ENCODE measurements at regions not wholly inside any gene's neighbourhood (a gene's known extent, or its start where the extent isn't known, plus 50 kb on each side); places are given as distances from the start of the nearest gene placed in this dataset.

GRCh38 chr18:43559507-43559906, 282.2 kb upstream of the SYT4 start:
- DNase-seq, result no peak
- peaks cover 7% of the 10 kb centered on the region for H3K9me3 ChIP-seq (replicated peaks; ENCODE audit: control insufficient read depth, low read depth, low read length)
- H3K36me3 ChIP-seq (ENCODE audit: control insufficient read depth, insufficient read depth, low read length), result no peaks in the 10 kb centered on the region
- no peak overlapping the region for H3K27ac ChIP-seq (ENCODE audit: low read length)
- no peaks in the 10 kb centered on the region for H3K4me1 ChIP-seq (ENCODE audit: control insufficient read depth, insufficient read depth, low read length)
- 80% methylated on average over 3 of the region's 3 CpGs for WGBS (ENCODE audit: insufficient coverage)
- no peaks in the 10 kb centered on the region for H3K27me3 ChIP-seq (ENCODE audit: control insufficient read depth, insufficient read depth, low read length)
- no peak overlapping the region for H3K4me3 ChIP-seq (ENCODE audit: low read length)

GRCh38 chr18:43563780-43564179, 286.5 kb upstream of the SYT4 start:
- no peak overlapping the region for H3K4me3 ChIP-seq (ENCODE audit: low read length)
- DNase-seq, result peak; percentile 39
- no peaks in the 10 kb centered on the region for H3K4me1 ChIP-seq (ENCODE audit: control insufficient read depth, insufficient read depth, low read length)
- H3K9me3 ChIP-seq (replicated peaks; ENCODE audit: control insufficient read depth, low read depth, low read length), result no peaks in the 10 kb centered on the region
- no peak overlapping the region for H3K27ac ChIP-seq (ENCODE audit: low read length)
- H3K27me3 ChIP-seq (ENCODE audit: control insufficient read depth, insufficient read depth, low read length), result no peaks in the 10 kb centered on the region
- no peaks in the 10 kb centered on the region for H3K36me3 ChIP-seq (ENCODE audit: control insufficient read depth, insufficient read depth, low read length)
- 0% methylated on average over 1 of the region's 3 CpGs for WGBS (ENCODE audit: insufficient coverage)

GRCh38 chr18:43570593-43570992, 293.3 kb upstream of the SYT4 start:
- no peaks in the 10 kb centered on the region for H3K27me3 ChIP-seq (ENCODE audit: control insufficient read depth, insufficient read depth, low read length)
- DNase-seq, result no peak

GRCh38 chr18:43571078-43571689, 293.9 kb upstream of the SYT4 start:
- Histone ChIP-seq H3K9me3 (replicated peaks; ENCODE audit: control insufficient read depth, low read depth, low read length) (no peaks in the 10 kb centered on the region), H3K36me3 (ENCODE audit: control insufficient read depth, insufficient read depth, low read length) (no peaks in the 10 kb centered on the region), H3K4me1 (ENCODE audit: control insufficient read depth, insufficient read depth, low read length) (no peaks in the 10 kb centered on the region), H3K4me3 (ENCODE audit: low read length) (no peak overlapping the region), H3K27me3 (ENCODE audit: control insufficient read depth, insufficient read depth, low read length) (no peaks in the 10 kb centered on the region), H3K27ac (ENCODE audit: low read length) (no peak overlapping the region)
- DNase-seq, result peak; percentile 77
- no CpG with 5 or more reads among the region's 4 CpGs for WGBS (ENCODE audit: insufficient coverage)

More at GRCh38 chr18:43570593-43570992, 293.3 kb upstream of the SYT4 start:
- Histone ChIP-seq H3K9me3 (replicated peaks; ENCODE audit: control insufficient read depth, low read depth, low read length) (no peaks in the 10 kb centered on the region), H3K36me3 (ENCODE audit: control insufficient read depth, insufficient read depth, low read length) (no peaks in the 10 kb centered on the region), H3K4me1 (ENCODE audit: control insufficient read depth, insufficient read depth, low read length) (no peaks in the 10 kb centered on the region), H3K4me3 (ENCODE audit: low read length) (no peak overlapping the region), H3K27ac (ENCODE audit: low read length) (no peak overlapping the region)
- WGBS (ENCODE audit: insufficient coverage), result 91% methylated on average over 4 of the region's 4 CpGs

- Histone ChIP-seq H3K4me1 (ENCODE audit: control insufficient read depth, insufficient read depth, low read length) (no peaks in the 10 kb centered on the region), H3K36me3 (ENCODE audit: control insufficient read depth, insufficient read depth, low read length) (no peaks in the 10 kb centered on the region), H3K27me3 (ENCODE audit: control insufficient read depth, insufficient read depth, low read length) (no peaks in the 10 kb centered on the region), H3K4me3 (ENCODE audit: low read length) (no peak overlapping the region), H3K27ac (ENCODE audit: low read length) (no peak overlapping the region), H3K9me3 (replicated peaks; ENCODE audit: control insufficient read depth, low read depth, low read length) (no peaks in the 10 kb centered on the region)
- no CpG with 5 or more reads among the region's 2 CpGs for WGBS (ENCODE audit: insufficient coverage)
- no peak for DNase-seq
Measured at GRCh38 chr18:43572163-43572562, 294.9 kb upstream of the SYT4 start.

GRCh38 chr18:43574974-43575373, 297.7 kb upstream of the SYT4 start:
- Histone ChIP-seq H3K36me3 (ENCODE audit: control insufficient read depth, insufficient read depth, low read length) (no peaks in the 10 kb centered on the region), H3K4me1 (ENCODE audit: control insufficient read depth, insufficient read depth, low read length) (peaks cover 4% of the 10 kb centered on the region), H3K27me3 (ENCODE audit: control insufficient read depth, insufficient read depth, low read length) (no peaks in the 10 kb centered on the region), H3K9me3 (replicated peaks; ENCODE audit: control insufficient read depth, low read depth, low read length) (no peaks in the 10 kb centered on the region), H3K4me3 (ENCODE audit: low read length) (no peak overlapping the region), H3K27ac (ENCODE audit: low read length) (no peak overlapping the region)
- WGBS (ENCODE audit: insufficient coverage), result no CpG with 5 or more reads among the region's 3 CpGs
- DNase-seq, result no peak

- H3K36me3 ChIP-seq (ENCODE audit: control insufficient read depth, insufficient read depth, low read length), result no peaks in the 10 kb centered on the region
- H3K27ac ChIP-seq (ENCODE audit: low read length), result no peak overlapping the region
- WGBS (ENCODE audit: insufficient coverage), result no CpG with 5 or more reads among the region's 1 CpG
- peaks cover 4% of the 10 kb centered on the region for H3K4me1 ChIP-seq (ENCODE audit: control insufficient read depth, insufficient read depth, low read length)
- no peak for DNase-seq
- H3K4me3 ChIP-seq (ENCODE audit: low read length), result no peak overlapping the region
- H3K9me3 ChIP-seq (replicated peaks; ENCODE audit: control insufficient read depth, low read depth, low read length), result no peaks in the 10 kb centered on the region
- no peaks in the 10 kb centered on the region for H3K27me3 ChIP-seq (ENCODE audit: control insufficient read depth, insufficient read depth, low read length)
Measured at GRCh38 chr18:43578211-43578610, 300.9 kb upstream of the SYT4 start.

- WGBS (ENCODE audit: insufficient coverage), result 5% methylated on average over 3 of the region's 4 CpGs
- Histone ChIP-seq H3K27me3 (ENCODE audit: control insufficient read depth, insufficient read depth, low read length) (no peaks in the 10 kb centered on the region), H3K36me3 (ENCODE audit: control insufficient read depth, insufficient read depth, low read length) (no peaks in the 10 kb centered on the region), H3K4me3 (ENCODE audit: low read length) (no peak overlapping the region), H3K4me1 (ENCODE audit: control insufficient read depth, insufficient read depth, low read length) (peaks cover 4% of the 10 kb centered on the region), H3K27ac (ENCODE audit: low read length) (no peak overlapping the region), H3K9me3 (replicated peaks; ENCODE audit: control insufficient read depth, low read depth, low read length) (no peaks in the 10 kb centered on the region)
- peak; percentile 66 for DNase-seq
Measured at GRCh38 chr18:43578706-43579105, 301.4 kb upstream of the SYT4 start.

GRCh38 chr18:43581936-43582519, 304.7 kb upstream of the SYT4 start:
- Histone ChIP-seq H3K4me1 (ENCODE audit: control insufficient read depth, insufficient read depth, low read length) (peaks cover 4% of the 10 kb centered on the region), H3K36me3 (ENCODE audit: control insufficient read depth, insufficient read depth, low read length) (no peaks in the 10 kb centered on the region), H3K9me3 (replicated peaks; ENCODE audit: control insufficient read depth, low read depth, low read length) (no peaks in the 10 kb centered on the region), H3K4me3 (ENCODE audit: low read length) (no peak overlapping the region), H3K27ac (ENCODE audit: low read length) (no peak overlapping the region), H3K27me3 (ENCODE audit: control insufficient read depth, insufficient read depth, low read length) (no peaks in the 10 kb centered on the region)
- DNase-seq, result no peak
- WGBS (ENCODE audit: insufficient coverage), result no CpG with 5 or more reads among the region's 2 CpGs

- H3K4me3 ChIP-seq (ENCODE audit: low read length), result no peak overlapping the region
- no peaks in the 10 kb centered on the region for H3K27me3 ChIP-seq (ENCODE audit: control insufficient read depth, insufficient read depth, low read length)
- peak; percentile 69 for DNase-seq
- WGBS (ENCODE audit: insufficient coverage), result no CpG with 5 or more reads among the region's 1 CpG
- H3K9me3 ChIP-seq (replicated peaks; ENCODE audit: control insufficient read depth, low read depth, low read length), result no peaks in the 10 kb centered on the region
- no peak overlapping the region for H3K27ac ChIP-seq (ENCODE audit: low read length)
- H3K36me3 ChIP-seq (ENCODE audit: control insufficient read depth, insufficient read depth, low read length), result no peaks in the 10 kb centered on the region
- no peaks in the 10 kb centered on the region for H3K4me1 ChIP-seq (ENCODE audit: control insufficient read depth, insufficient read depth, low read length)
Measured at GRCh38 chr18:43587538-43588153, 310.4 kb upstream of the SYT4 start.

Data from muscle of leg (tissue), 3 donors.